T-helper 1 cell treated with Interleukin-12 subunit alpha and Interleukin-12 subunit beta and Interleukin-4 antibody, amounts not matched to agents 30 ng/mL and 1 ng/mL, for 36 hours (primary cell): ENCODE measurements at regions not wholly inside any gene's neighbourhood (a gene's known extent, or its start where the extent isn't known, plus 50 kb on each side); places are given as distances from the start of the nearest gene placed in this dataset.
"Not testable (repeated sequence)": the region's sequence is repeated elsewhere in the genome, so short reads cannot be mapped to it uniquely, and the experiment has no call there.

ENCODE experiments used
- intact Hi-C: fragments of 100-400 bp; cut with micrococcal nuclease; formaldehyde crosslinking; loops from one replicate; pipeline ENCODE4 v1.15.1; 2024

DNA sequence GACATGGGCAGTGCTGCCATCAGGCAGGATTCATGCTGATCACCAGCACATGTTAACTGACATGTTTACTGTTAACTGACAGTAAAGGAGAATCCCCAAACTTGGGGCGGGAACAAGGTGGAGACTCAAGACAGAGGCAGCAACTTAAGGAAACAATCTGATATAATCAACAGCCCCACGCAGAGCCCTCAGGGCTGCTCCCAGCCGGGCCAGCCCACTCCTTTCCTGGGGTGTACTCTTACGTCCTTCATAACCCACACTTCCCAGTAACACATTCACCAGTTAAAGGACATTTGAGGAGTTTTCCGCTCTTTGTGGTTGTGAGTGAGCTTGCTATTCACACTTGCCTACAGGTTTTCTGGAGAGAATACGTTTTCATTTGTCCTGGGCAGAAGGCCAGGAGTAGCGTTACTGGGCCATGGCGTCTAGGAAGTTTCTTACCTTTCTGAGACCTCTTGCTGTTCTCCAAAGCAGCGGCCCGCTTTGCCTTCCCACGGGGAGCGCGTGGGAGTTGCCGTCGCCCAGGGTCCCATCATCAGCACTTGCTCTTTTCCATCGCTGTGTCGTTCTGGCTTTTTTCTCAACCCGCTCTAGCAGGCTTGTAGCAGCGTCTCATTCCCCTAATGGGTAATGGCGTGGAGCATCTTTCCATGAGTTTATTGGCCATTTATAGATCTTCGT, 56.4 kb downstream of the FOXF2 start:
- intact Hi-C loops = no loop called here

DNA sequence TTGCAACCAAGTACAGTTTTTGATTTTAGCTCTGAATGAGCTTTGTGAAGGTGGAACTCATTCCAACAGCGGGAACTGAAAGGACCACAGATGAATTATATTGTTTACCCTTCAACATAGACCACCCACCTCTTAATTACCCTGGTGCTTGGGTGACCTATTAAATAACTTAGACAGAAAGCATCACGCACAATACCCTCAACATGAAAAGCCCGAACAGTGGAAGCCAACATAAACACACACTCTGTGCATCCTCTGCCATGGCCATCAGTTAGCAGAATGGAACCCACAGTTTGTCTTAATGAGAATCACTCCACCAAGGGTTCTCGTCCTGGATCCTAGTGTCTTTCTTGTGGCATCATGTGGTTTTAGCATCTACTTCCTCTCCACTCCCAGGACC, 60.5 kb downstream of the FOXF2 start:
- intact Hi-C loops = no loop called here

DNA sequence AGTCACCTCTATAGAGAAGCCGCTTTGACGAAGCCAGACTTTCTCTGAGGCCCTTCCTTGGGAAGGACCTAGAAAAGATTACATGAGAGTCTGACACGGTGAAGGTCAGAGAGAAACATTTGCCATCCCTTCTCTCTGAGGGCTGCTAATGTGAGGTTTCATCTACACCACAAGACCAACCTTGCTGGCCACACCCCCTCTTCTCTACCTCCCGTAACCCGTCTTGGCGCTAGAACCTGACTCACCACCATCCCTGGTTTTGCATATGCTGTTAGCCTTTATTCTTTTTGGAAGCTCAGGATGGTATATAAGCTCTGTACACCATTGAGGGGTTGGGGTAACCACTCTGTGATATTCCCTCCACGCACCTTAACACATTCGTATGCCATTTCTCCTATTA, 63.6 kb downstream of the FOXF2 start:
- intact Hi-C loops = no loop called here

DNA sequence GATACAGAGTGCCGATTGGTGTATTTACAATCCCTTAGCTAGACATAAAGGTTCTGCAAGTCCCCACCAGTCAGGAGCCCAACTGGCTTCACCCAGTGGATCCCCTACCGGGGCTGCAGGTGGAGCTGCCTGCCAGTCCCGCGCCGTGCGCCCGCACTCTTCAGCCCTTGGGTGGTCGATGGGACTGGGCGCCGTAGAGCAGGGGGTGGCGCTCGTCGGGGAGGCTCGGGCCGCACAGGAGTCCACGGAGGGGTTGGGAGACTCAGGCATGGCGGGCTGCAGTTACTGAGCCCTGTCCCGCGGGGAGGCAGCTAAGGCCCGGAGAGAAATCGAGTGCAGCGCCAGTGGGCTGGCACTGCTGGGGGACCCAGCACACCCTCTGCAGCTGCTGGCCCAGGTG, 67.4 kb downstream of the FOXF2 start:
- intact Hi-C loops = not testable (repeated sequence)

DNA sequence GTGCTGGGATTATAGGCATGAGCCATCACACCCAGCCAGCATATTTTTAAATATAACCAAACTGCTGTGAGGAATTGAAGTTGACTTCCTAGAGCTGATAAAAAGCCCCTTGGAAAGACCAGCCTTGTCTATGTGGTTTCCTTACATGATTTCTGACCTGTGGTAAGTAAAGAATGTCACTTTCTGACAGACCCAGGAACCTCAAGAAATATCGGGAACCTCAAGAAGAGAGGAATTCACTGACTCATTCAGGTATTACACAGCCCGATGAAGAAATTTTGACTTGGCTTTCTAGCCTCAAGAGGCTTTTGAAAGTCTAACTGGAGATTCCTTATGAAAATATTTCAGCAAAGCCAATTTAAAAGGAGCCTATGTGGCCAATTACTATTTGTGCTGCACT, 71.8 kb downstream of the FOXF2 start:
- intact Hi-C loops = no loop called here

DNA sequence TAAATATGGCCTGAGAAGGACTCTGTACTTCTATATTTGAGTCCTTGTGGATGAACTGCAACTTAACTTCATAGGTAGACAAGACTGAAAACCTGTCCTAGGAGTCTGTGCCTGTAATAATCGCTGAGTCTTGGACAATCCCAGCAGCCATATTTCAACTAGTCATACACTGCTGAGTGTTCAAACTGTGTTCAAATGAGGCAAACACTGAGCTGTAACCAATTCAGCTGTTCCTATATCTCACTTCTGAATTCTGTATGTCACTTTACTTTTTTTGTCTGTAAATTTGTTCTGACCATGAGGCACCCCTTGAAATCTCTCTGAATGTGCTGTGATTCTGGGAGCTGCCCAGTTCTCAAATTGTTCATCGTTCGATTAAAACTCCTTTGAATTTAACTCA, 72.4 kb downstream of the FOXF2 start:
- intact Hi-C loops = no loop called here

DNA sequence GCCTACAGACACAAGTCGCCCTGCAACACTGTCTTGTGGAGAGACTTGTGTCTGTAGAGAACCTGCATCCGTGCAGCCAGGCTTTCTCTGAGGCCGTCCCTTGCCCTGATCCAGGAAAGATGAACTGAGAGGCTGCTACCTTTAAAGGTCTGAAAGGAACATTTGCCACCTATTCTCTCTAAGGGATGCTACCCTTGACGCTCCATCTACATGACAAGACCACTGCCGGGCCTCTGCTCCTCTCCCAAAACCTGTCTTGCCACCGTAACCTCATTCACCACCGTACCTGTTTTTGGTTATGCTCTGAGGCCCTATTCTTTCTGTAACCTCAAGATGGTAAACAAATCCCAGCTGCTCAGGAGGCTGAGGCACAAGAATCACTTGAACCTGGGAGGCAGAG, 73.9 kb downstream of the FOXF2 start:
- intact Hi-C loops = no loop called here

DNA sequence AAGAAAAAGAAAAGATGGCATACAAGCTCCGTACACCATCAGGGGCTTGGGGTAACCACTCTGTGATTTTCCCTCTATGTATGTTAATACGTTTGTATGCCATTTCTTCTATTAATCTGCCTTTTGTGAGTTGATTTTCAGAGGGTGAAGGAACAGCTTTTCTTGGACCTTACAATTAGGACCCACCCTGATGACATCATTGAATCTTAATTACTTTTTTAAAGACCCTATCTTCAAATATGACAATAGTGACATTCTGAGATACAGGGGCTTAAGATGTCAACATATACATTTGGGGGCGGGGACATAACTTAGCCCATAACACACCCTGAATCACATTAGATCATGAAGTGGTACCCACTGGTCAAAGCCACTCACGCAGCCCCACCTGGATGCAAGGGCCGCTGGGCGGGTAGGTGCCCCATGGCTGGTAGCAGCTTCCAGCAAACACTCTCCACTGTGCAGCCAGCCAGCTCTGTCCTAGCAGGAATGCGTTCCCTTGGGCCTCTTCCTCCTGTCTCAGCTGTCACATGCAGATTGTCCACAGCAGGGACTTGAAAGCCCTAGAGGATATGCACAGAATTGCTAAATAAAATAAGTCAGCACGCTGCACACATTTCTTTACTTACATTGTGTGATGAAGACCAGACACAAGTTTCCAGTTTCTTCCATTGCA, 74.5 kb downstream of the FOXF2 start:
- intact Hi-C loops = no loop called here

DNA sequence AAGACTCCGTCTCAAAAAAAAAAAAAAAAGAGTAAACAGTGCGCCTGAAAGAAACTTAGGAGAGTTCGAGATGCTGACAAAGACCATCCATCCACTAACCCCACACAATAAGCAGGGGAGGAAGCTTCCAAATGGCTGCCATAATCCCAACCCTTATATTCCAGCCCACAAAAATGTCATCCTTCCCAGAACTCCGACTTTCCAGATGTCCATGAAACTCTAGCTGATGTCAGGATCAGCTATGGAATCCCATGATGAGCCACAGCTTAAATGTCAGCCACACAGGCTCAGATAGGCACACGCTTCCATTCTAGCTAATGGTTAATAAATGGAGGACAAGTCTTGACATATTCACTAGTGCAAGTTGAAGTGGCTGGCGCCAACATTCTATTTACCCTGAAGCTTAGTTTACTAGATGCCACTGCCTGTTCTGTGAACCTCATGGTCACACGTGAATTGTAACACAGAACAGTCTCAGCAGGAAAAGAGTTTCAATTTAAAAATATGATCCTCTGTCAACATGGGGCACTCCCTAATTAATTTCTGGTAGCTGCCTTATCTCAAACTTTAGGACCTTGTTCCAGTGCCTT, 75.5 kb downstream of the FOXF2 start:
- intact Hi-C loops = no loop called here

DNA sequence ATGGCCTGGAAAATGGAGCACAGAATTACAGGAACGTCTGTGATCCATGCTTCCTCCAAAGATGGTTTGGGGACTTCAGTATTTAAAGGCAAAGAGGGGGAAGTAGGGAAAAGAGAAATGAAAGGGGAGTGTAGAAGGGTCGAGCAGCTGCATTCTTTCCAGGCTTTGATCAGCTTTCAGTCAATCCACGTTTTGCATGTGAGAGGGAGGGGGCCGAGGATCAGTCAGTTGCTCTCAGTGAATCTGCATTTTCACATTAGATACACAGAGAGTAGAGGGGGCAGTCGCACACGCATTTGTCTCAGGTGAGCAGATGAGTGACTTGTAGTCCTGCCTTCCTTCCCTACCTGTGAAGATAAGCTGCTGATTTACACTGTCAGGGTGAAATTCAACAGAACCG, 78.8 kb downstream of the FOXF2 start:
- intact Hi-C loops = no loop called here

DNA sequence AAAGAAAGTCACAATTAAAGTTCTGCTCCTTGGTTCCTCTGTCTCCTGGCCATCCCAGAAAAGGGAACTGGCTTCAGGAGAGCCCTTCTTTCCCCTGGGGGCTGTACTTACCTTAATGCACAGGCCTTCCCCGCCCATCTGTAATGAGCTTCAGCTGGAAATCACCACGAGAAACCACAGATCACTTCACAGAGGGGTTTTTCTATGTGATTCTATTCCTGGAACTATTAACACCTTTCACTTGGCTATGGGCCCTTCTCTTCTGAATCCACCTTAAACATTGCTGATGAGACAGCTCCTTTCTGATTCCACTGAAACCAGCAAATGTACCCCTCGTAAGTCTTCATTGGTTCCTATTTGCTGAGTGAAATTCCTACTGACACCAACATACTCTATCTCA, 80.7 kb downstream of the FOXF2 start:
- intact Hi-C loops = no loop called here

DNA sequence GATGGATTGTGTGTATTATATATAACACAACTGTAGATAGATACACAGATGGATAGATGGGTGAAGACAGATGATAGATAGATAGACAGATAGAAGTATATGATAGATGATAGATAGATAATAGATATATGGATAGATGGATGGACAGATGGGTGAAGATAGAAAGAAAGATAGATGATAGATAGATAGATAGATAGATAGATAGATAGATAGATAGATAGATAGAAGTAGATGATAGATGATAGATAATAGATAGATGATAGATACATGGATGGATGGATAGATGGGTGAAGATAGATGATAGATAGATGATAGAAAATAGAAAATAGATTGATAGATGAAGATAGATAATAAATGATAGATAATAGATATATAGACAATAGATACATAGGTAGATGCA, 83.3 kb downstream of the FOXF2 start:
- intact Hi-C loops = no loop called here

DNA sequence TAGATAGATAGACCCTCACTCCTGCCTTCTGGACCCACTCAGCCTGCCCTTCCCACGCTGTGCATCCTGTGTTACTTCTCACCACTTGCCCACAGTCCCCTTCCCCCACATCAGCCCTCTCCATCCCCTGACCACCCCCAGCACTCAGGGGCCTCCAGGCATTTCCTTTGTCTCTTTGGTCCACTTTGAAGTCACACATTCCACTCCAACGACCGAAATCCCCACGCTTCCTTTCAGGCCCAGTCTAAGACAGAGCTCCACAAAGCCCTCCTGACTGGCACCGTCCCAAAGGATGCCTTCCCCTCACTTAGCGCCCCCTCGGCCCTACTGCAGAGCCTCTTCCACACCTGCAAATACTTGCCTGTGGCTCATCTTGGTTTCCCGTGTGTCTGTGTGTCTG, 83.8 kb downstream of the FOXF2 start:
- intact Hi-C loops = no loop called here

DNA sequence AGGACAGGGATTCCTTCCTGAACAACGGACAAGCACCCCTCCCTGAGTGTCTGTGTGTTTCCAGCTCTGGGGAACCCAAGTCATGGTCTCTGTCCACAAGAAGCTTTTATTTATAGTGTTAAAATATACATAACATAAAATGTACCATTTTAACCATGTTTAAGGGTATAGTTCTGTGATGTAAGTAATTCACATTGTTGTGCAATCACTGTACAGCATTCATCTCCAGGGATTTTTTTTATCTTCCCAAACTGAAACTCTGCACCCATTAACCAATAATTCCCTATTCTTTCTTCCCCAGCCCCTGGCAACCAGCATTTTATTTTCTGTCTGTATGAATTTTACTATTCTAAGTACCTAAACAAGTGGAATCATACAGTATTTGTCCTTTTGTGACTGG, 84.2 kb downstream of the FOXF2 start:
- intact Hi-C loops = no loop called here

DNA sequence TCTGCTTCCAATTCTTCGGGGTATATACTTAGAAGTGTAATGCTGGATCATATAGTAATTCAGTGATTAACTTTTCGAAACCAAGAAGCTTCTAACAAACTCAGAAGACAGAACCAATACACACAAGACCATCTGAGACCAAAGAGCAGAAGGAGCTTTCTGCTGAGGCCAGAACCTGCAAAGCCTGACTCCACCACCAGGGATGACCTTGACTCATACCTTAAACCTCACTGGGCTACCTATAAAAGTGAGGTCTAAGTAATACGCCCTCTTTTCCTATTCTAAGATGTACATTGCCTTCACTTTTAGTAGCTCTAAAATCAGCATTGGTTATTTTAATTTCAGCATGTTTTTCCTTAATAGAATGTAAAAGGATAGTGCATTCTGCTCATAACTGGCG, 84.8 kb downstream of the FOXF2 start:
- intact Hi-C loops = no loop called here

DNA sequence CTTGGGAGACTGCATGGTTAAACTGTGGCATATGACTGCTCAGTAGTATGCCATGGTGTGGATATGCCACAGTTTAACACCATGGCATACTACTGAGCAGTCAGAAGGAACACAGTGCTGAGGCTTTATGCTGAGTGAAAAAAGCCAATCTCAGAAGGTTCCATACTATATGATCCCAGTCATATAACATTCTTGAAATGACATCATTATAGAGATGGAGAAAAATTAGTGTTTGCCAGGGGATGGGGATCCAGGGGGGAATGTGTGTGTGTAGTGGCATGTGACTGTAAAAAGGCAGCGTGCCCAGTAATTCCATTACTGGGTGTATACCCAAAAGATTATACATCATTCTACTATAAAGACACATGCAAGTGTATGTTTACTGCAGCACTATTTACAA, 85.8 kb downstream of the FOXF2 start:
- intact Hi-C loops = no loop called here

DNA sequence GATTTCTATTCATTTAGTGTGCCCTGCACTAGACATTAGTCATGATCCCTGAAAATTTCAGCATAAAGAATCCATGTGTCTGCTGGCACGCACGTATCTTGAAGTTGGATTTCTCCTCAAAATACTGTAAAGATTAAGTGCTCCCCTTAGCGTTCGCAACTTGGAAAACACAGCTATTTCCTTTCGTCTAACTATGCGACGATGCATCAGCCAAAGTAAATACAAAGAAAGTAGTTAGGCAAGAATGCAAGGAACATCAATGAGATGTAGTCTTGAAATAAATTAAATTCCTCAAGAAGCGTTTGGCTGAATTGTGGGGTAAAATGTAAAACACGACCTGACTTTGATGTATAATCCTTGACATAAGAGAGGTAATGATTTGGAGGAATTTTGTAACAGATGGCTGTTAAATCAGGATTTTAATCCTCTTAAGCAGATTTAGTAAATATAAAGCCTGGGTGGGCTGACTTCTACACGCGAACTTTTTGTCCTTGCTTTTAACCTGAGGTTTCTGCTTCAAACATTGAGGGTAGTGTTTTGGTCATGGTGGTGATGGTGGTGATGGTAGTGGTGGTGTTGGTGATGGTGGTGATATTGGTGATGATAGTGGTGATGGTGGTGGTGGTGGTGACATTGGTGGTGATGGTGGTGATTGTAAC, 88.2 kb downstream of the FOXF2 start:
- intact Hi-C loops = no loop called here

DNA sequence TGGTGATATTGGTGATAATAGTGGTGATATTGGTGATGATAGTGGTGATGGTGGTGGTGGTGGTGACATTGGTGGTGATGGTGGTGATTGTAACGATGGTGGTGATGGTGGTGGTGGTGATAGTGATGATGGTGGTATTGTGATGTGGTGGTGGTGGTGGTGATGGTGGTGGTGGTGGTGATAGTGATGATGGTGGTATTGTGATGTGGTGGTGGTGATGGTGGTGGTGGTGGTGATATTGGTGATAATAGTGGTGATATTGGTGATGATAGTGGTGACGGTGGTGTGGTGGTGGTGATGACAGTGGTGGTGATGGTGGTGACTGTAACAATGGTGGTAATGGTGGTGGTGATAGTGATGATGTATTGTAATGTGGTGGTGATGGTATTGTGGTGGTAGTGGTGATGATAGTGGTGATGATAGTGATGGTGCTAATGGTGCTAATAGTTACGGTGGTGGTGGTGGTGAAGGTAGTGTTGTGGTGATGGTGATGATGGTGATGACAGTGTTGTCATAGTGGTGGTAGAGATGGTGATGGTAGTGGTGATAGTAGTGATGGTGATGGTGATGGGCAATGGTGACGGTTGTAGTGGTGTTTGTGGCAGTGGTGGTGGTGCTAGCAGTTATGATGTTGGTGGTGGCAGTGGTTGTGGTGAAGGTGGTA, 88.9 kb downstream of the FOXF2 start:
- intact Hi-C loops = not testable (repeated sequence)

DNA sequence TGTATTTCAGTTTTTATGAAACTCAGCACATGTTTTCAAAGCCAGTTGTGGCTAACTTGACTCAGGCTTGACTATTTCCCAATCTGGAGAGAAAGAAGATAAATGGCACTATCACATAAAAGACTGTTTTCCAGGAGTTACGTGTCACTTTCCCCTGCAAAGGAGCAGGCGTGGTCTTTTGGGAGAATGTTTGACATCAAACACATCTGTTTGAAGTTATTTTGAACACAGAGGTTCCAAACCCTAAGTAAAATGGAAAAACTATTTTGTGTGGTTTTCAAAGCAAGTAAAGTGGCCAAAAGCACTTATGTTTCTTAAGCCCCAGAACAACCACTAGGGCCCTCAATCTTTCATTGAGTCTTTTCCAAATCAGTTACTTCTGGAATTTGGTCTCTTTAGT, 89.7 kb downstream of the FOXF2 start:
- intact Hi-C loops = no loop called here

DNA sequence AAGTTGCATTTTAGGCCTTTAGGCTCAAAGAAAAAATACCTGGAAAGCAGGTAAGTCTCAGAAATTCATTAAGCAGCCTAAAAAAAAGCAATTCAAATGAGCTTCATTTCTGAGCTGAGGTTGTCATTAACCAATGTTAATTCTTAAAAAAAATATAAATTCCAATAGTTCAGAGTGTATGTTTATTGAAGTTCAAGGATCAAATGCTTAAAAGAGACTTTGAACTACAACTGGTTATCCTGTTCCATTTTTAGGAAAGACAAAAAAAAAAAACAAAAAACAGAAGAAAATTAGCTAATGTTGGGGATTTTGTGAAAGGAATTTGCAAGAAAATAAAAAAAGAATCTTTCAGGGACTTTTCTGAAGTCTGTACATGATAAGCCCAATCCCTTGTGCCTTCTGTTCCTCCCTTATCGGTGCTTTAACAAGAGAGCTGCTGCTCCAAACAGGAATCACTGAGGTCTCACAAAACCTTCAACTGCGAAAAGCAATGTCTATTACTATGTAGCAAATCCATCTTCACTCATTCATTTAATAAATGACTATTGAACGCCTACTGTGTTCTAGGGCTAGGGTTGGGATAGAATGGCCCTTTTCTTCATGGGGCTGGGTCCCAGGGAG, 90.3 kb downstream of the FOXF2 start:
- intact Hi-C loops = no loop called here

DNA sequence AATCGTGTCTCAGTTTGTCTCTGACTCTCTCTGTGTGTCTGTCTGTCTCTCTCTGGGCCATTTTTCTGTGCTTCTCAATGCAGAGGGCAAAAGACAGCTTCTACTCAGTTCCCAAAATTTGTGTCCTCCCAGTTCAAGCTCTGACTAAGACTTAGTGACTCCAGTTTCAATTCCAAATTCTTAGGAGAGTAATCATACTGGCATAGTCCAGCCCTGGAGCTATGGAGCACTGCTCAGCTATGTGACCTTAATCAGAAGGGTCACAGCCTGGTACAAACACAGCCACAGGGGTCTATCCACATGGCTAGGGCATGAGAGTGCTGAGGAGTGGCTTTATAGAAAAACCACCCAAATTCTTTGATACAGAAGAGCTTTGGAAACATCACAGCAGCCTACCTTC, 91.9 kb downstream of the FOXF2 start:
- intact Hi-C loops = no loop called here
